Endothelial cell of umbilical vein (primary cell): ENCODE measurements at regions not wholly inside any gene's neighbourhood (a gene's known extent, or its start where the extent isn't known, plus 50 kb on each side); places are given as distances from the start of the nearest gene placed in this dataset.

Source experiments
- CTCF ChIP-seq, 2 donors: IDR thresholded peaks; 1 replicate in 1 of 2; 2 replicates in 1 of 2; pipeline ENCODE4 v1.5.1; 2011; ENCODE audit warnings: low read length in 2 of 2, mild to moderate bottlenecking in 2 of 2, moderate library complexity in 2 of 2, control low read depth in 1 of 2, inconsistent platforms in 1 of 2, low read depth in 1 of 2; ENCODE audit not compliant: insufficient read depth in 1 of 2; ENCODE audit errors: extremely low read depth in 1 of 2
- EZH2 ChIP-seq: IDR thresholded peaks from 2 replicates; pipeline ENCODE4 v1.6.1; 2012; ENCODE audit warnings: borderline replicate concordance, low read depth, mild to moderate bottlenecking, moderate library complexity, low read length, inconsistent platforms; ENCODE audit not compliant: severe bottlenecking
- FOS ChIP-seq: IDR thresholded peaks from 2 replicates; pipeline ENCODE4 v1.6.1; 2011; ENCODE audit warnings: mild to moderate bottlenecking, low read length, moderate library complexity, borderline replicate concordance; ENCODE audit not compliant: insufficient read depth
- MAX ChIP-seq: IDR thresholded peaks from 2 replicates; pipeline ENCODE4 v1.6.1; 2011; ENCODE audit not compliant: insufficient read depth, insufficient read length
- POLR2A ChIP-seq: IDR thresholded peaks from 2 replicates; pipeline ENCODE4 v1.6.1; 2012; ENCODE audit warnings: low read depth, mild to moderate bottlenecking, control low read depth, low read length
- POLR2AphosphoS5 ChIP-seq: IDR thresholded peaks from 2 replicates; pipeline ENCODE4 v1.6.1; 2012; ENCODE audit warnings: low read depth, mild to moderate bottlenecking, control low read depth, low read length, moderate library complexity; ENCODE audit not compliant: insufficient read depth

GRCh38 chr1:119285482-119285881, 83.1 kb upstream of the HAO2 start:
- TF ChIP-seq CTCF (IDR thresholded peaks at IDR 0.05; ENCODE audit: extremely low read depth in 1 of 2, insufficient read depth in 1 of 2, low read depth in 1 of 2, low read length in 2 of 2): no peak
- TF ChIP-seq MAX: no peak
- TF ChIP-seq POLR2A: no peak
- TF ChIP-seq FOS: peak; percentile 7
- no peak for TF ChIP-seq EZH2
- TF ChIP-seq POLR2AphosphoS5: no peak
